ENCODE measurements at regions not wholly inside any gene's neighbourhood (a gene's known extent, or its start where the extent isn't known, plus 50 kb on each side); places are given as distances from the start of the nearest gene placed in this dataset.

DNA sequence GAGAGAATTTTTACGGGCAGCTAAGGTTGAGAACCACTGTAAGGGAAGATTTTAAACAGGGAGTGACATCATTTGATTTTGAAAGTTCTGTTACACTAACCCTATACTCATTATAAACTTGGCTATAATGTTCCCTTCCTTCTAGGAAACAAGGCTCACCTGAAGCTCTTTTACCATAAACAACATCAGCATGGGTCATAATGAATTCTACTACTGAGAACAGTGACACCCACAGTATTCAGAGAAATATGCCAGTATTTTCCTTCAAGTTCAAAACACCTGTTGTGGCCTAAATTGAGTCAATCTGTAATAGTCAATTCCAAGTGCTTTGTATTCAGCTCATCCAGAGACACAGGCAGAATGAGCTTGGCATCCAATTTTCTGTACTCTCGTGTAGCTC lies 175.3 kb upstream of the STT3B start:
- no peak for DNase-seq

DNA sequence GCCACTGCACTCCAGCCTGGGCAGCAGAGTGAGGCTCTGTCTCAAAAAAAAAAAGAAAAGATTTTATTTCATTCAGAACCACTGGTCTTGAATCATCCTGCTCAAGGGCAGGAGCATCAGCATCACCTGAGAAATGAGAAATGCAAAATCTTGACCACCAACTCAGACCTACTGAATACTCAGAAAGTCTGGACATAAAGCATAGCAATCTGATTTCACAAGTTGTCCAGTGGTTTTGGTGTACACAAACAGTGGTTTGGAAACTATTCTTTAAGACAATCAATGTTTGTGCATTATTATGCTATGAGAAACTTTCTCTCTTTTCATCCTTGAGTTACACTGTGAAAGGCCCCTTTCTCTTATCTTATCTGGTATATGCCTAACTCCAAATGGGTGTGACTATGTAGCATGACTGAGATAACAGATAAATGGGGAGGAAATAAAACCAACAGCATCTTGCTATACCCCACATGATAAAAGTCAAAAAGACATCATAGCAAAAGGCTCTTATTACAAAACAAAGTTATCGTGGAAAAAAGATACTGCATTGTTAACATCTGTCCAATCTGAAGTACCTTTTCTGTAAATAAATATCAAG lies 174.2 kb upstream of the STT3B start:
- DNase-seq: no peak

- DNase-seq: peak; percentile 0
Observed at GRCh38 chr3:31361371-31362273, 171.1 kb upstream of the STT3B start.

GRCh38 chr3:31364188-31364587 lies 168.5 kb upstream of the STT3B start:
- DNase-seq: no peak

DNA sequence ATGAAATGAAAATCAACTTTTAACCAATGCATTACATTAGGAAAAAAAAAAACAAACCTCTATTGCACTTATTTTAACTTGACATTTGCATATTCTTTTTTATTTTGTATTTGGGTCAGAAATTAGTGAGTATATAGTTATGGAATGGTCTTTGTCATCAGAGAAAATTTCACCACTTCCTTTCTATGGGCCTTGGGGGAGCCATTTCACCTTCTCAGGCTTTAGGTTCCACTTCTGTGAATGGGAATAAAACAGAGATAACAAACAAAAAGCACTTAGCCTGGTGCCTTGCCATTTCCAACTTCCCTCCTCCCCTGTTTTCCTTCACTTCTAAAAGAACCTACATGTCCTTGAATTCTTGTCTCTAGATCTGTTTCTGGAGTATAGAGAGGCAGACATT lies 168.0 kb upstream of the STT3B start:
- DNase-seq: no peak

- DNase-seq: no peak
Observed at GRCh38 chr3:31367518-31367917, 165.2 kb upstream of the STT3B start.

- DNase-seq: no peak
Observed at GRCh38 chr3:31369637-31370379, 162.9 kb upstream of the STT3B start.

DNA sequence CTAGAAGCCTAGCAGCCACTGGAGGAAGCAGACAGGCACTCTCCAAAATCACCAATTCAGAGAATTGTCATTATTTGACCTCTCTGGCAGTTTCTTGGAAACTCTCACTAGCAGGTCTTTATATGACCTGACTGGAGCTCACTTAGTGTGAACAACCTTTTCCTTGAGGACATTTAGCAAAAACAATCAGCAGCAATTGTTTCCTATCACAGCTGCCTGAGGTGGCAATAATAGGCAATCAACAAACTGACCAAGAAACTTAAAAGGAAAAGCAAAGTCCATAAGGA lies 162.4 kb upstream of the STT3B start:
- no peak for DNase-seq

DNA sequence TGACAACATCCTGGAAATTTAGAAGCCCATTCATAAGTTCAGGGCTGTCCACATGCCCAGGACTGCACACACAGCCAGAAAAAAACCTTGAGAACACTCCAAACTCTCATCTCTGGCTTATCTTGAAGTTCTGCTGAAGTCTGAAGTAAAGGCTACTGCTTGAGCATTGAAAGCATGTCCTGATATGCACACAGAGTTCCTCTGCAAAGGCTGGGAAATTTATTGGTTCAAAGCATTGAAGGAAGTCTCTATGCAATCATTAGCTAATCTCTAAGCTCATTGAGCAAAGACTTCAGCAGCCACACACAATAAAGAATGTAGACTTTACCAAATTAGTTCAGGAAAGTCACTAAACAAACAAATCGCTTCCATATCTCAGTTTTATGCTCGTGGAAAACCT lies 162.0 kb upstream of the STT3B start:
- no peak for DNase-seq

DNA sequence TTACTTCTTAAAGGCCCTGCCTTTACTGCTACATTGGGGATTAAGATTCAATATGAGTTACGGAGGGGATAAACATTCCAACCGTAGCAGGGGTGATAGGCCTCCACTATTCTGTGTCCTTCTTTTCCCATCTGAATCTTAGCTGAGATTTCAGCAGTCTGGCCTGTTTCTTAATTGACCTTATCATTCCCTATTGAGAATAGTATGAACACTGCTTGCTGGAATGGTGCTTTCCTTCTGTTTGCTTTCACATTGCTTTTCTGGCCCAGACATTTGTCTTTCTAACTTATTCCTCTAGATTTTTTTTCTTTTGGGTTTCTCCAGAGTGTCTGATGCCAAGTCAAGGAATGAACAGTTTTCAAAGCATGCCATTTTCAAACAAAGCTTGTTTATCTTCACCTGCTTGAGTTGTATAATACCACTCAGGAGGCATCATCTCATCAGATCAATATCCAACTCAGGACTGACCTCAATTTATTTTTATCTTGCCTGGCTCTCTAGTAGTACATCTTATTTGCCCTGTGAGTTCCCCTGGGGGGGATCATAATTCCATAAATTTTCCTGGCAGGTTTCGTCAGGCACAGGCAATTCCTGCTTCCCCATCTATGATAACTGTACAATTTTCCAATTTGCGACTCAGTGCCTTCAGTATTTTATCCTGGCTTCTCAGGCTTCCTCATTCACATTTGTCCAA lies 161.1 kb upstream of the STT3B start:
- peak; percentile 2 for DNase-seq

GRCh38 chr3:31373681-31374080 lies 159.0 kb upstream of the STT3B start:
- DNase-seq: peak; percentile 84

DNA sequence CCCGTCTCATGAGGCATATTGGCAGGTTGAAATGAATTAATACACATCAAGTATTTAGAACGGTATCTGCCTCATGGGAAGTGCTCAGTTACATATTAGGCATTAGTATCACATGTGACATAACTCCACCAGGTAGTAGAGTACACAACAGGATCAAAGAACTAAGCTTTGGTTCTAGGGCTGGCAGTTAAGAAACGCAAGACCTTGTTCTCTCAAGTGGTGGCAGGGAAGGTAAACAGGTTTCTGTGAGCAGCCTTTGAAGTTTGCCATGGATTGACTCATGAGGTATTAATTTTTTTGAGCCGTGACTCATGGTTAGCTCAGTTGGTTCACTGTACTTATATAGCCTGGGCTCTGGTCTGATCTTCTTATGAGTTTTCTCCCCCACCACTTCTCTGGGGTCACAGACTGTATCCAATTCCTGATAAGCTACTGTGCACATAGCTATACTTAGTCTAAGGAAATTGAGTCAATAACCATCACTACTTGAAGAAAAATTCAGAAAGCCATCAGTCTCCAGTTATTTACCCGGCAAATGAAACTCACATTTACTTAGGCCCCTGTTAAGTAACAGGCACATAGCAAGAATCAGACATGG lies 155.6 kb upstream of the STT3B start:
- no peak for DNase-seq

DNA sequence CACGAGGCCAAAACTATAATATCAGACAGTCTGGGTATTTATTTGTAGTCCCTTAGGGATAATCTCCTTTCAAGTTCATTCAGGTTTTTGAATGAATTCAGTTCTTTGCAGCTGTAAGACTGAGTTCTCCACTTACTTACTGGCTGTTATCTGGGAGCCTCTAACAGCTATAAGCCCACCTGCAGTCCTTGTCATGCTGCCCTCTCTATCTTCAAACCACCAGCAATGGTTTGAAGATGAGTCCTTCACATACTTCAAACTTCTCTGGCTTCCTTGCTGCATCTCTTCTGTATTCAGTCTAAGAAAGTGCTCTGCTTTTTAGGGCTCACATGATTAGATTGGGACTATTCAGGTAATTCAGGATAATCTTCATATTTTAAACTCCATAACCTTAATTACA lies 154.5 kb upstream of the STT3B start:
- no peak for DNase-seq

GRCh38 chr3:31379598-31379997 lies 153.1 kb upstream of the STT3B start:
- no peak for DNase-seq

DNA sequence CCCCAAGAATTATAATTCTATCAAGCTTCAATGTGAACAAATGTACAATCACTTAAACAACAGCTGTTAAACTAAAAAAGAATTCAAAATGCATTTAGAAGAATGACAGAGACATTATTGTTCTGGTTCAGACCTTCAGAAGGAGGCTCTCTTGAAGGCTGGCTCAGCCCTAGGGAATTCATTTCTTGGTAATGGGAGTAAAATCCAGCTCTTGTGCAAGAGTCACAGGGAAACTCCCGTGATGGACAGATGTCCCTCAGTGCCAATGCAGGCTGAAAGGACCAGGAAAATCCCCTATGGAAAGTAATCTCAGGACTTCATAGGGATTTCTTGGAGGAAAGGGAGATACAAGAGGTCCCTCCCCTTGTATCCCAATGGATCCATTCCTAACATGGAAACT lies 149.9 kb upstream of the STT3B start:
- no peak for DNase-seq

GRCh38 chr3:31384117-31384516 lies 148.6 kb upstream of the STT3B start:
- DNase-seq: no peak

DNA sequence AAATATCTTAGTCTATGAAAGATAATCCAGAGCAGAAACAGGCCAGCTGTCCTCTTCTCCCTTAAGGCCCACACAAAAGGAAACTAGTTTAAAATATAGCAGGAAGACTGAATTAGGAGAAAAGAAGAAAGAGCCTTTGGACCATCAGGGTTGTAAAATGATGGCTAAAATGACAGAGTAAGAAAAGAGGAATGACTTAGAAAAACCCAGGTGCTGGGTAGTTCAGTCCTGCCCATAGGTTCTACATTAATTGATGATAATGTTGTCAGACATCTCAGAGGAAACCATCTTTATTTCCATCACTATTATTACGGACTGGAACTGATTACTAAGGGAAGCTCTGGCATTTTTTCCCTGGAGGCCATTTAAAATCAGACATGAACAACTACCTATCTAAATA lies 142.8 kb upstream of the STT3B start:
- no peak for DNase-seq

DNA sequence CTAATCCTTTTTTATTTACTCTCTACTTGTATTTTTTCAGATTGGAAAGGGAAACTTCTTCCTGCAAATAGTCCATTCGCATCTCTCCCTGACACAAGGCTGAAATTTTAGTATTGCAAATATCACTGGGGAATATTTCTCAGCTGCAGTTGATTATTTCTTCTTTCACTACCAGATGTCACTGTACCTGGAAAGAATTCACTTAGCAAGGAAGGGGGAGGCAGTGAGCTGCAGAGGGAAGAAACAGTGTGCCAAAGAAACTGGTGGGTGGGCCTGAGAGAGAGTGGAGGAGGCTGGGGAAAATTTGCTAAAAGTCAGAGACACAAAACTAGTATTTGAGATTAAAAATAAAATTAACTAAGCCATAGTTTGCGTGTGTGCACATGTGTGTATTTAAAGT lies 142.3 kb upstream of the STT3B start:
- DNase-seq: no peak

- DNase-seq: no peak
Observed at GRCh38 chr3:31391150-31391549, 141.6 kb upstream of the STT3B start.

DNA sequence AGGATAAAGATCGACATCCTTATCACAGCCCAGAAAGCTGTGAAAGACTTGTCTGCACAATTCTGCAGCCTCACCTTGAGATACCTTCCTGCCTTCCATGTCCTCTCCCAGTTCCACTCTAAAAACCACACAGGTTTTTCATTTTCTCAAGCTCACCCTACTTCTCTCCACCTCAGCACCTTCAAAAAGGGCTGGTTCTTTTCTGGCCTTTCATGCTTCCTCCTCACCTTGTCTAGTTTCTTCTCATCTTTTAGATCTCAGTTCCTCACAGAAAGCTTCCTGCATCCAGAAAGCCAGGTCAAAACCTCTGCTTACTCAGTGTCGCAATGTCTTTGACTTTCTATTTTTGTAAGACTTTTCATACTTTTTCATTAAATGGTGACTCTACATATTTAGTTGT lies 140.2 kb upstream of the STT3B start:
- no peak for DNase-seq

- DNase-seq: no peak
Observed at GRCh38 chr3:31399271-31399670, 133.5 kb upstream of the STT3B start.

DNA sequence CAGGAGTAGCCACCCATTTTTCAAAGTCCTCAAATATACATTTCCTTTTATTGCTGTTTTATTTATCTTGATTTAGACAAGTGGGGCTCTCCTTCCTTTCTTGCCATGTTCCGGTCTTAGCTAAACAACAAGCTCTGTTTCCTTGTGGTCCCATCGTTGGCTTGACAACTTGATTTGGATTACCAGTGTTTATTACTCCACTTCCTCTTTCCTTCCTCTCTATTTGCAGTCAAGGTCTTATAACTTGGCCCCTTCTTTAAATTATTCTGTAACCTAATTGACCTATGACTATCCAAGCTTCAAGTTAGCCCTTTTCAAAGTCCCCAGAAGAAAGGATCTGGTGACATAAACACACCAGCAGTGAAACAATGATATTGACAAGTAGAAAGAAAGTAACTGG lies 130.6 kb upstream of the STT3B start:
- no peak for DNase-seq

GRCh38 chr3:31403197-31403596 lies 129.5 kb upstream of the STT3B start:
- DNase-seq: no peak
